Upper lobe of right lung (tissue), 1 donor: ENCODE measurements at regions not wholly inside any gene's neighbourhood (a gene's known extent, or its start where the extent isn't known, plus 50 kb on each side); places are given as distances from the start of the nearest gene placed in this dataset.

ENCODE experiments used
- ATAC-seq: fragments of 200-7000 bp; cut with Tn5 transposase; one replicate; pipeline ENCODE4 v1.9.1; 2020; ENCODE audit warnings: mild to moderate bottlenecking, moderate library complexity
- DNase-seq: peaks from one replicate; pipeline ENCODE4 v3.0.0-alpha.2; 2020
- H3K27ac ChIP-seq: fragments of 200-600 bp; one replicate; pipeline ENCODE4 v1.8.0; 2022
- H3K27me3 ChIP-seq: fragments of 200-600 bp; one replicate; pipeline ENCODE4 v1.8.0; 2022; ENCODE audit warnings: mild to moderate bottlenecking
- H3K36me3 ChIP-seq: fragments of 200-600 bp; one replicate; pipeline ENCODE4 v1.8.0; 2022
- H3K4me1 ChIP-seq: fragments of 200-600 bp; one replicate; pipeline ENCODE4 v1.8.0; 2022
- H3K4me3 ChIP-seq: fragments of 200-600 bp; one replicate; pipeline ENCODE4 v1.8.0; 2022; ENCODE audit warnings: mild to moderate bottlenecking
- H3K9me3 ChIP-seq: fragments of 200-600 bp; one replicate; pipeline ENCODE4 v1.8.0; 2022
- intact Hi-C: fragments of 100-400 bp; cut with DNase I; formaldehyde crosslinking; loops from one replicate; pipeline ENCODE4 v1.11.0; 2022
- TF ChIP-seq, protein P1 (sequence below): fragments of 200-600 bp; IDR thresholded peaks from one replicate; pipeline ENCODE4 v1.8.0; 2022; ENCODE audit warnings: antibody characterized with exemption
- donor health status: DM: no; HTN: yes; CAD: no; lungs with severe emphysema.

DNA sequence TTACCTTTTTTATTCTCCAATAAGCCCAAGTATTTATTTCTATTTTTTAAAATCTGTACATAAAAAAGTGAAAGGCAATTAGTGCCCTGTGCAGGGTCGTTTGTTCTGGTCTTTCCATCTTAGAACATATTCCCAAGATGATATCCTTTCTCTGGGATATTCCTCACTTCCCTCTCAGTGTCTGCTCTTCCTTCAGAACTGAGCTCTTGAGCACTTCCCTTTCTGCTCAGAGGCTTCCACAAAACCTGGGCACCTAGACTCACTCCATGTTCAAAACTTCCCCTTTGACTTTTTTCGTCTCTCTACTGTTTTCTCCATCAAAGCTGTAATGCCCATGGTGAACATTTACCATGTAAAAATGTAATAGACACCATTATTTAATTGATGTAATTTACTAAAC is 296.5 kb upstream of the TCF4 start:
- no peaks in the 10 kb centered on the region for H3K4me1 ChIP-seq
- H3K27me3 ChIP-seq, result no peaks in the 10 kb centered on the region
- no peak overlapping the region for H3K4me3 ChIP-seq
- DNase-seq, result no peak
- no peak for ATAC-seq
- TF ChIP-seq, protein P1, sequence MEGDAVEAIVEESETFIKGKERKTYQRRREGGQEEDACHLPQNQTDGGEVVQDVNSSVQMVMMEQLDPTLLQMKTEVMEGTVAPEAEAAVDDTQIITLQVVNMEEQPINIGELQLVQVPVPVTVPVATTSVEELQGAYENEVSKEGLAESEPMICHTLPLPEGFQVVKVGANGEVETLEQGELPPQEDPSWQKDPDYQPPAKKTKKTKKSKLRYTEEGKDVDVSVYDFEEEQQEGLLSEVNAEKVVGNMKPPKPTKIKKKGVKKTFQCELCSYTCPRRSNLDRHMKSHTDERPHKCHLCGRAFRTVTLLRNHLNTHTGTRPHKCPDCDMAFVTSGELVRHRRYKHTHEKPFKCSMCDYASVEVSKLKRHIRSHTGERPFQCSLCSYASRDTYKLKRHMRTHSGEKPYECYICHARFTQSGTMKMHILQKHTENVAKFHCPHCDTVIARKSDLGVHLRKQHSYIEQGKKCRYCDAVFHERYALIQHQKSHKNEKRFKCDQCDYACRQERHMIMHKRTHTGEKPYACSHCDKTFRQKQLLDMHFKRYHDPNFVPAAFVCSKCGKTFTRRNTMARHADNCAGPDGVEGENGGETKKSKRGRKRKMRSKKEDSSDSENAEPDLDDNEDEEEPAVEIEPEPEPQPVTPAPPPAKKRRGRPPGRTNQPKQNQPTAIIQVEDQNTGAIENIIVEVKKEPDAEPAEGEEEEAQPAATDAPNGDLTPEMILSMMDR, result no peak
- H3K36me3 ChIP-seq, result no peaks in the 10 kb centered on the region
- no peak overlapping the region for H3K27ac ChIP-seq
- intact Hi-C loops, result no loop called here
- H3K9me3 ChIP-seq, result peaks cover 7% of the 10 kb centered on the region

DNA sequence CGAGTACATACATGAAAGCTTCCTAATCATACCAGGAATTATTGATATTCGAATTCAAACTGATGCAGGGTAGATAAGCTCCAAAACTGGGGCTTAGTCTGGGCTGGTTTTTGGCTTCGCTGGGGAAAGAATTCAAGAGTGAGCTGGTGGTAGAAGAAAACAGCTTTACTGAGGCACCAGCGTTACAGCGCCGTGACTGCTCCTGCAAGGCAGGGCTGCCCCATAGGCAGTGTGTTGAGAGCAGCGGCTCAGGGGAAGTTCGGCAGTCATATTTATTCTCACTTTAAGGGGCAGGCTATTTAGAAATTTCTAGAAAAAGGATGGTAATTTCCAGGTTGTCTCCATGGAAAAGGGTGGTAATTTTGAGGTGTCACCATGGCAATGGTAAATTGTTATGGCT is 292.6 kb upstream of the TCF4 start:
- Histone ChIP-seq H3K4me1 (peaks cover 2% of the 10 kb centered on the region), H3K9me3 (no peaks in the 10 kb centered on the region), H3K27me3 (no peaks in the 10 kb centered on the region), H3K27ac (no peak overlapping the region), H3K36me3 (no peaks in the 10 kb centered on the region), H3K4me3 (no peak overlapping the region)
- DNase-seq (no peak), ATAC-seq (no peak)
- intact Hi-C loops, result no loop called here
- TF ChIP-seq, protein P1, result no peak

DNA sequence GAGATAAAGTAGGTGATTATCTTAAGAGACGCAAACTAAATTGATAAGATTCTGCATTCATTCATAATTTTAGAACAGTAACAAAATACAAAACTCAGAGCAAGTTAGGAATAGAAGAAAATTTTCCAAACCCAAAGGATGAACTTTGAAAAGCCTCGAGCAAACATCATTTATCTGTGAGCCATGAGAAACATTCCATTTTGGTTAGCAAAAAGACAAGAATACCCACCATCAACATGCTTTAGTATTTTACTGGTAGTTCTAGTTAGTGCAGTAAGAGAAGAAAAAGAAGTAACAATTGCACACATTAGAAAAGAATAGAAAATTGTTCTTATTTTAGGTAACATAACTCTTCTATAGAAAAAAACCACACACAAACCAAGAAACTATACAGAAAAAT is 291.3 kb upstream of the TCF4 start:
- Histone ChIP-seq H3K9me3 (no peaks in the 10 kb centered on the region), H3K4me1 (peaks cover 4% of the 10 kb centered on the region), H3K27me3 (no peaks in the 10 kb centered on the region), H3K27ac (no peak overlapping the region), H3K36me3 (no peaks in the 10 kb centered on the region), H3K4me3 (no peak overlapping the region)
- intact Hi-C loops, result no loop called here
- TF ChIP-seq, protein P1, result no peak
- no peak for DNase-seq
- no peak for ATAC-seq

DNA sequence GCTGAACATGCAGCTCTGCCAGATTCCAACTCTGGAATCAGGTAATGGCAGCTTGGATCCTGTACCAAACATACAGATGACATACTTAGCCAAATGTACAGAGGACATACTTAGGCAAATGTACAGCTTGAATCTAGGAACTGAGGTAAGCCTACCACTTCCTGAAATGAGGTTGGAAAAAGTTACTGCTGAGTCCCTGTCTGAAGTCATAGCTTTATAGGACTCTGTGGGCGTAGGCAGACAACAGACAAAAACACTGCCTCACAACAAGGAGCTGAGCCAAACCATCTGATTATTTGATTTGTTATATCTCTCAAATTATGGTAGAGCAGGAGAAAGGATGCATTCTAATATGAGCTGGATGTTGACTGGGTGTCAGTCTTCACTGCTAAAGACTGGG is 290.2 kb upstream of the TCF4 start:
- ATAC-seq, result peak; percentile 81
- TF ChIP-seq, protein P1, result no peak
- intact Hi-C loops, result no loop called here

DNA sequence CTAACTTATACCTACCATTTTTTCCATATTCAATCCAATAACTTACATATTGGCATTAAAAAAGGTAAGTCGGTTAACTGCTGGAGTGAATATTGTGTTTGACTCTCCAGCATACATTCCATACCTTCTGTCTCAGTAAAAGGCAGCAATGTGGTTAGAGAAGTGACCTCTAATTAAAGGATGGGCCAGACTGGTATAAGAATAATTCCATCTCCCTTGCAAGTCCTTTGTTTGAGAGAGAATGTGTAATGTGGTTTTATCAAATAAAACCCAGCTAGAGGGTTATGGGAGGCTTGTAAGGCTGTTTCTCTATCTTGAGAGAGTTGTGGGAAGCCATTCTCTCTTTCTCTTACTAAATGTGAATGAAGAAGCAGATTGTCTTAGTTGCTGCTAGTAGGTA is 289.3 kb upstream of the TCF4 start:
- no peak overlapping the region for H3K4me3 ChIP-seq
- peaks cover 4% of the 10 kb centered on the region for H3K4me1 ChIP-seq
- H3K36me3 ChIP-seq, result no peaks in the 10 kb centered on the region
- intact Hi-C loops, result no loop called here
- H3K27me3 ChIP-seq, result no peaks in the 10 kb centered on the region
- TF ChIP-seq, protein P1, result no peak
- no peak for DNase-seq
- no peak for ATAC-seq
- no peak overlapping the region for H3K27ac ChIP-seq
- H3K9me3 ChIP-seq, result no peaks in the 10 kb centered on the region

More for the DNA sequence above, 290.2 kb upstream of the TCF4 start:
- no peak overlapping the region for H3K27ac ChIP-seq
- H3K4me3 ChIP-seq, result no peak overlapping the region
- no peak for DNase-seq
- H3K9me3 ChIP-seq, result no peaks in the 10 kb centered on the region
- no peaks in the 10 kb centered on the region for H3K36me3 ChIP-seq
- no peaks in the 10 kb centered on the region for H3K27me3 ChIP-seq
- H3K4me1 ChIP-seq, result peaks cover 4% of the 10 kb centered on the region

DNA sequence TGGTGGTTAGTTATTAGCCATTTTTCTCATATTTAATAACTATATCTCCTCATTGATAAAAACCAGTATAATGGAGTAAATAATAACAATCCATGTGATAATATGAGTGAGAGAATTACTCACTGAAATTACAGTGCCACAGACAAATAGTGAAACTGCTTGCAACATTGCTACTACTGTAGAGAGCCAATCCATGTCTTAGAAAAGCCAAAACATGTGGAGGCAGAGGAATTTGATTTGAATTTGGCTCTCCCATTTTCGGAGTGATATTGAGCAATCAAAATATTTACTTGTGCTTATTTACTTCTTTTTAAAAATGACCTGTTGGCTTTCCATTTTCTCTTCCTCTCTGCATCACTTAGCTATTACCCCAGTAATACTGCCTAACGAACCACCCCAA is 288.3 kb upstream of the TCF4 start:
- no peaks in the 10 kb centered on the region for H3K9me3 ChIP-seq
- H3K36me3 ChIP-seq, result no peaks in the 10 kb centered on the region
- no peaks in the 10 kb centered on the region for H3K27me3 ChIP-seq
- TF ChIP-seq, protein P1, result no peak
- DNase-seq, result no peak
- no peak overlapping the region for H3K27ac ChIP-seq
- no peak for ATAC-seq
- H3K4me1 ChIP-seq, result peaks cover 4% of the 10 kb centered on the region
- no peak overlapping the region for H3K4me3 ChIP-seq
- intact Hi-C loops, result no loop called here
